ENCODE measurements at regions not wholly inside any gene's neighbourhood (a gene's known extent, or its start where the extent isn't known, plus 50 kb on each side); places are given as distances from the start of the nearest gene placed in this dataset.

DNA sequence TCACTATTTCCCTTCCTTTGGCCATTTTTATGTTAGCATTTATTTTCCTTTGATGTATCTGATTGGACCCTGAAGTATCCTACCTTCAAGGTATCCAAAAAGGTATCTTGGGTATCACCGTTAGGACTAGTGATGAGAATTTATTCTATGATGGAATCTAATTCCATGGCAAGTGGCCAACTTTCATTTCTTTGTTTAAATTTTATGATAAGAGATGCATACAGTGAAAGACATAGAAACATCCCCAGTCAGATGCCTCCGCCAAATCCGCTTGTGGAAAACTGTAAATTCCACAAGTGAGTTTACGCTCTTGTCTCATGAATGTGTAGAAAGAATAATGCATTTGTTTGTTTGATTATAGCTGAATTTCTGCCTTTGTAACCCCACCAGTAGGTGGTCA lies 153.7 kb upstream of the NR2F2 start:
- Histone ChIP-seq H3K27me3 (replicated peaks; ENCODE audit: insufficient read depth, low read length) (no peaks in the 10 kb centered on the region), H3K36me3 (replicated peaks; ENCODE audit: insufficient read depth, low read length) (no peaks in the 10 kb centered on the region), H3K4me2 (ENCODE audit: low read depth, low read length) (no peak overlapping the region), H3K4me1 (ENCODE audit: low read length) (no peaks in the 10 kb centered on the region), H2AFZ (ENCODE audit: low read length) (no peak overlapping the region), H3K9ac (ENCODE audit: low read length) (no peak overlapping the region), H4K20me1 (ENCODE audit: insufficient read depth, low read length) (no peaks in the 10 kb centered on the region), H3K27ac (ENCODE audit: low read length) (no peak overlapping the region), H3K4me3 (ENCODE audit: low read length) (no peak overlapping the region), H3K9me2 (replicated peaks; ENCODE audit: insufficient read depth, low read length) (no peaks in the 10 kb centered on the region), H3F3A (ENCODE audit: insufficient read depth, low read length) (no peaks in the 10 kb centered on the region), H3K9me3 (replicated peaks; ENCODE audit: insufficient read depth, low read length) (no peaks in the 10 kb centered on the region), H3K79me2 (ENCODE audit: low read length) (no peaks in the 10 kb centered on the region)
- no peak for TF ChIP-seq EZH2 (optimal IDR thresholded peaks at IDR 0.05; ENCODE audit: low read depth, low read length)
- TF ChIP-seq CTCF (IDR thresholded peaks at IDR 0.05; ENCODE audit: low read length): no peak
- no peak for TF ChIP-seq EZH2phosphoT487 (IDR thresholded peaks at IDR 0.05; ENCODE audit: low read length)
- no peak for DNase-seq

GRCh38 chr15:96177279-96177678 lies 153.2 kb upstream of the NR2F2 start:
- Histone ChIP-seq H4K20me1 (ENCODE audit: insufficient read depth, low read length) (no peaks in the 10 kb centered on the region), H3K79me2 (ENCODE audit: low read length) (no peaks in the 10 kb centered on the region), H3K9me3 (replicated peaks; ENCODE audit: insufficient read depth, low read length) (no peaks in the 10 kb centered on the region), H3K9me2 (replicated peaks; ENCODE audit: insufficient read depth, low read length) (no peaks in the 10 kb centered on the region), H2AFZ (ENCODE audit: low read length) (no peak overlapping the region), H3F3A (ENCODE audit: insufficient read depth, low read length) (no peaks in the 10 kb centered on the region), H3K27ac (ENCODE audit: low read length) (no peak overlapping the region), H3K4me2 (ENCODE audit: low read depth, low read length) (no peak overlapping the region), H3K4me3 (ENCODE audit: low read length) (no peak overlapping the region), H3K9ac (ENCODE audit: low read length) (no peak overlapping the region), H3K27me3 (replicated peaks; ENCODE audit: insufficient read depth, low read length) (no peaks in the 10 kb centered on the region), H3K36me3 (replicated peaks; ENCODE audit: insufficient read depth, low read length) (no peaks in the 10 kb centered on the region), H3K4me1 (ENCODE audit: low read length) (no peaks in the 10 kb centered on the region)
- no peak for TF ChIP-seq EZH2phosphoT487 (IDR thresholded peaks at IDR 0.05; ENCODE audit: low read length)
- TF ChIP-seq EZH2 (optimal IDR thresholded peaks at IDR 0.05; ENCODE audit: low read depth, low read length): no peak
- no peak for TF ChIP-seq CTCF (IDR thresholded peaks at IDR 0.05; ENCODE audit: low read length)
- no peak for DNase-seq

DNA sequence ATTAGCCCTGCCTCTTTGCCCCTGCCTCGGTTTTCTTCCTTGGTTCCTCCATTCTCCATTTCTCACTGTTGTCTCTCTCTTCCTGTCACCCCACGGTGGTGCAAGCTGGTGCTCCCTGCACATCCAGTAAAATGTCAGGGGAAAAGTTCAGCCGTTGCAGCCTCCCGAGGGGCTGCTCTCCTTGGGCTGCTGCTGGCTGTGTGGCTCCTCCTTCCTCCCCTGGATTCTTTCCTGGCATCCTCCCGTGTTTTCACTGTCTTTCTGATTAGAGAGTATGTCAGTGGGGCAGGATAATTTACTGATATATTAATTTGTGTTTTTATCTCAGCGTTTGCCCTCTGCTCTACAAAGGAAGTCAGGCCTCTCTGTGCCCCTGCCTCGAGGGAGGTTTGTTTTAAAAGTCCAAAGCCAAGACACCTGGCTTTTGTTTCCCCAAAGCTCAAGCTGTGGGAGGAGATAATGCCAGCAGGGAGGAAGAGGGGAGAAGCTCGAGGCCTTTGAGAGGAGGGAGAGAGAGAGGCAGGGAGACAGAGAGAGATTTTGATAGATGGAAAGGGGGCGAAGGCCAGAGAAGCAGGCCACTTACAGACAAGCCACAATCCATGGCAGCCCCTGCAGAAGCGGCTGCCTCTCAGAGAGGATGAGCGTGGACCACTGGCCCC lies 150.3 kb upstream of the NR2F2 start:
- H3K4me1 ChIP-seq (ENCODE audit: low read length): no peaks in the 10 kb centered on the region
- H3K4me2 ChIP-seq (ENCODE audit: low read depth, low read length): no peak overlapping the region
- no peaks in the 10 kb centered on the region for H3K9me2 ChIP-seq (replicated peaks; ENCODE audit: insufficient read depth, low read length)
- no peaks in the 10 kb centered on the region for H3F3A ChIP-seq (ENCODE audit: insufficient read depth, low read length)
- TF ChIP-seq EZH2 (optimal IDR thresholded peaks at IDR 0.05; ENCODE audit: low read depth, low read length) (no peak), EZH2phosphoT487 (IDR thresholded peaks at IDR 0.05; ENCODE audit: low read length) (no peak), CTCF (IDR thresholded peaks at IDR 0.05; ENCODE audit: low read length) (no peak)
- no peak for DNase-seq
- H3K79me2 ChIP-seq (ENCODE audit: low read length): no peaks in the 10 kb centered on the region
- no peaks in the 10 kb centered on the region for H4K20me1 ChIP-seq (ENCODE audit: insufficient read depth, low read length)
- no peak overlapping the region for H3K4me3 ChIP-seq (ENCODE audit: low read length)
- no peak overlapping the region for H3K9ac ChIP-seq (ENCODE audit: low read length)
- H3K36me3 ChIP-seq (replicated peaks; ENCODE audit: insufficient read depth, low read length): no peaks in the 10 kb centered on the region
- no peaks in the 10 kb centered on the region for H3K27me3 ChIP-seq (replicated peaks; ENCODE audit: insufficient read depth, low read length)
- H2AFZ ChIP-seq (ENCODE audit: low read length): no peak overlapping the region
- H3K27ac ChIP-seq (ENCODE audit: low read length): no peak overlapping the region
- no peaks in the 10 kb centered on the region for H3K9me3 ChIP-seq (replicated peaks; ENCODE audit: insufficient read depth, low read length)

Measured in MM.1S (cell line).